Bronchial epithelial cell (primary cell): ENCODE measurements at regions not wholly inside any gene's neighbourhood (a gene's known extent, or its start where the extent isn't known, plus 50 kb on each side); places are given as distances from the start of the nearest gene placed in this dataset.
A peak's percentile ranks its signal among the peaks of the same experiment; 100 is the strongest.

ENCODE experiments used
- DNase-seq: peaks from one replicate; pipeline ENCODE4 v3.0.0-alpha.2; 2010; ENCODE audit warnings: low read depth
- FAIRE-seq: peaks from 2 replicates; lab custom pipeline; 2011; peaks lifted over from hg19 to GRCh38; lab: Jason Lieb, UNC
- H3K27me3 ChIP-seq: 2 replicates; pipeline ENCODE4 v1.5.1; 2011; ENCODE audit warnings: low read length; ENCODE audit not compliant: control insufficient read depth, insufficient read depth
- H3K36me3 ChIP-seq: 2 replicates; pipeline ENCODE4 v1.5.1; 2011; ENCODE audit warnings: low read length; ENCODE audit not compliant: control insufficient read depth, insufficient read depth
- H3K4me3 ChIP-seq: 2 replicates; pipeline ENCODE4 v1.5.1; 2011; ENCODE audit warnings: mild to moderate bottlenecking, low read depth, low read length, control low read depth
- TF ChIP-seq, protein P1 (sequence below): IDR thresholded peaks from 2 replicates; pipeline ENCODE4 v1.5.1; 2011; ENCODE audit warnings: mild to moderate bottlenecking, moderate library complexity, low read length, control low read depth, inconsistent platforms; ENCODE audit not compliant: insufficient read depth, severe bottlenecking

DNA sequence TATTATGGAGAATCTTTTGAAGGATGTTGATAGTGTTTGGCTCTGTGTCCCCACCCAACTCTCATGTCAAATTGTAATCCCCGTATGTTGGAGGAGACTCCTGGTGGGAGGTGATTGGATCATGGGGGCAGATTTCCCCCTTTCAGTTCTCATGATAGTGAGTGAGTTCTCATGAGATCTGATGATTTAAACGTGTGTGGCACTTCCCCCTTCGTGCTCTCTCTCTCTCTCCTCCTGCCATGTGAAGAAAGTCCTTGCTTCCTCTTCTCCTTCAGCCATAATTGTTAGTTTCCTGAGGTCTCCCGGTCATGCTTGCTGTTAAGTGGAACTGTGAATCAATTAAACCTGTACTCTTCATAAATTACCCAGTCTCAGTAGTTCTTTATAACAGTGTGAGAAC lies 166.1 kb upstream of the NUDT6 start:
- TF ChIP-seq, protein P1, sequence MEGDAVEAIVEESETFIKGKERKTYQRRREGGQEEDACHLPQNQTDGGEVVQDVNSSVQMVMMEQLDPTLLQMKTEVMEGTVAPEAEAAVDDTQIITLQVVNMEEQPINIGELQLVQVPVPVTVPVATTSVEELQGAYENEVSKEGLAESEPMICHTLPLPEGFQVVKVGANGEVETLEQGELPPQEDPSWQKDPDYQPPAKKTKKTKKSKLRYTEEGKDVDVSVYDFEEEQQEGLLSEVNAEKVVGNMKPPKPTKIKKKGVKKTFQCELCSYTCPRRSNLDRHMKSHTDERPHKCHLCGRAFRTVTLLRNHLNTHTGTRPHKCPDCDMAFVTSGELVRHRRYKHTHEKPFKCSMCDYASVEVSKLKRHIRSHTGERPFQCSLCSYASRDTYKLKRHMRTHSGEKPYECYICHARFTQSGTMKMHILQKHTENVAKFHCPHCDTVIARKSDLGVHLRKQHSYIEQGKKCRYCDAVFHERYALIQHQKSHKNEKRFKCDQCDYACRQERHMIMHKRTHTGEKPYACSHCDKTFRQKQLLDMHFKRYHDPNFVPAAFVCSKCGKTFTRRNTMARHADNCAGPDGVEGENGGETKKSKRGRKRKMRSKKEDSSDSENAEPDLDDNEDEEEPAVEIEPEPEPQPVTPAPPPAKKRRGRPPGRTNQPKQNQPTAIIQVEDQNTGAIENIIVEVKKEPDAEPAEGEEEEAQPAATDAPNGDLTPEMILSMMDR, result no peak
- DNase-seq (no peak), FAIRE-seq (no peak)
- no peaks in the 10 kb centered on the region for H3K36me3 ChIP-seq
- H3K4me3 ChIP-seq, result no peak overlapping the region
- no peaks in the 10 kb centered on the region for H3K27me3 ChIP-seq

DNA sequence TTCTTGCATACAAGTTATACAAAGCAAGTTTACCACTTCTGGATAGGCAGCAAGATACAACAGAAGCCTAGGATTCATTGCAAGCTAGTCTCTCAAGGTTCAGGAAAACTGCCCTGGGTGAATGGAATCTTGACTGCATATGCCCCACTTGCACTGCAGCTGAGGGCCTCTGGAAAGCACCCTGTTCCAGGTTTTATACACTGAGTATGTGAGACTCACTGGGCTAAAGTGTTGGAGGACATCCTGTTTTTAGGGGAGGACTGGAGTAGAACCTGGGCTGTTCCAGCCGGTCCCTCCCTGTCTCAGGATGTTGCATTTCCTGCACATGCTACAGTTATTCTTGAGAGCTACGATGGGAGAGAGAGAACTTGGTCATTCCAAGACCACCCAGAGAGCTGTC lies 168.5 kb upstream of the NUDT6 start:
- Histone ChIP-seq H3K27me3 (no peaks in the 10 kb centered on the region), H3K36me3 (no peaks in the 10 kb centered on the region), H3K4me3 (no peak overlapping the region)
- peak; percentile 50 for FAIRE-seq
- no peak for DNase-seq
- TF ChIP-seq, protein P1, result no peak

DNA sequence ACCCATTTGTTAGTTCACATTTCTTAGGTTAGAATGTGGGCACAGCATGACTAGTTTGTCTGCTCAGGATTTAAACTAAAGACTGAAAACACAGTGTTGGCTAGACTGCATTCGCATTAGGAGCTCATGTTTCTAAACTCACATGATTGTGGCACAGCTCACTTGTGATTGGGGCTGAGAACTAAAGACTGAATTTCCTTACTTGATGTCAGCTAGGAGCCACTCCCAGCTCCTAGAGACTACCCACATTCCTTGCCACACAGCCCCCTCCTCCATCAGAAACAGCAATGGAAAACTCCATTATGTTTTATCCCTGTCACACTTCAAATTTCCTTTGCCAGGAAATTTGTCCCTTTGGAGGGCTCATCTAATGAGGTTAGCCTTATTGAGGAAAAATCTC lies 170.2 kb upstream of the NUDT6 start:
- no peaks in the 10 kb centered on the region for H3K36me3 ChIP-seq
- no peaks in the 10 kb centered on the region for H3K27me3 ChIP-seq
- H3K4me3 ChIP-seq, result no peak overlapping the region
- TF ChIP-seq, protein P1, result no peak
- FAIRE-seq, result no peak
- DNase-seq, result no peak

DNA sequence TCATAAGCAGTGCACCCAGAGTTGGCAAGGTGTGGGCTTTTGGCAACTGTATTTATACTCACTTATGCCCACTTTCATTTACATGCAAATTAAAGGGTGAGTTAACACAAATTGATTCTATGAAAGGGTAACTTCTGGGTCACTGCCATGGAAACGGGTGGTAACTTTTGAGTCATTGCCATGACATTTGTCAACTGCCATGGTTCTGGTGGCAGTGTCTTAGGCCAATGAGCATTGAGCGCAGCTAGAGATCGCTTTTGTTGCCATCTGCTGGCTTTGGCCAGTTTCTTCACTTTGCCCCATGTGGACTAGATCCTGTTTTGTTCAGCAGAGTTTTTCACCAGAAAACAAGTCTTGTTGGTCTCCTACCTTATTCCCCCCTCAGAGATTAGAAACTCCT lies 170.8 kb upstream of the NUDT6 start:
- no peak overlapping the region for H3K4me3 ChIP-seq
- FAIRE-seq (peak; percentile 94), DNase-seq (no peak)
- H3K36me3 ChIP-seq, result no peaks in the 10 kb centered on the region
- TF ChIP-seq, protein P1, result no peak
- no peaks in the 10 kb centered on the region for H3K27me3 ChIP-seq

DNA sequence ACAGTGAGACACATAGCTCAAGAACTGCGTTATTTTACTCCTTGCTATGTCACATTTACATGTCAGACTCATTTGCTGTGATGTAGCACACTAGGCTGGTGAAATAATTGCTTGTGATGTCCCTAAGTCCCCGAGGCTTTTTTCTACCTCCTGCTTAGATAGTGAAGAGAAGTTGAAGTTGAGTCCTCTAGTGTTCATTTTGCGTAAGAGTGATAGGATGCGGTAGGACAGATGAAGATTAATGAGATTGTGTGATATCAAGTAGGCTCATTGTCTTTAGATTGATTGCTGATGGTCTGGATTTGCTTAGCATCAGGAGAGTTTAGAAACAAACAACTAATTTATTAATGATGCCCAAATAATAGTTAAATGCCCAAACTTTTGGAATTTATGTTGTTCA lies 173.6 kb upstream of the NUDT6 start:
- FAIRE-seq (no peak), DNase-seq (peak; percentile 20)
- TF ChIP-seq, protein P1, result peak; percentile 25
- no peaks in the 10 kb centered on the region for H3K36me3 ChIP-seq
- no peaks in the 10 kb centered on the region for H3K27me3 ChIP-seq
- H3K4me3 ChIP-seq, result no peak overlapping the region

DNA sequence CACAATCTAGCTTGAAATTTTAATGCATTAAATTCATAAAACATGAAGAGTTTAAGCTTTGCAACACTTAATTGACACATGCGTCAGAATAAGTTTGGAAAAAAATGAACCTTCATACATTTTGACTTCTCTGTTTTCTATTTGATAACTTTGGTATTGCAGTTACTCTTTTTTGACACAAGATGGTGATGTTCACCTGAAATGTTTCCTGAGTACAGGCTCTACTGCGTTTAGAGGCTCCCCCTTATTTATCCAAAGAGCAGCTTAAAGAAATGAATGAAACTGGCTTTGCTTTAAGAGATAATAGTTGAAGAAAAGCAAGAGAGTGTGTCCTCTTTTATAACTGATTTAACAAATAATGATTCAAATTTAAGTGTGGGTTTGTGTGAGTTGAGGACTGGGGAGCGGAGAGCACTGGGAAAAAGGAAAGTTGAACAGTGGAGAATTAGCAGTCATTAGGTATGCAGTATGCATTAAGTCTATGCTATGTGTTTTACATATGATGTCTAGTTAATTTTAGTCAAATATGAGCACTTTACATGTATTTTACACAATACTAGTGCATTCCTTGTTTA lies 180.6 kb upstream of the NUDT6 start:
- no peak overlapping the region for H3K4me3 ChIP-seq
- no peak for FAIRE-seq
- no peaks in the 10 kb centered on the region for H3K36me3 ChIP-seq
- H3K27me3 ChIP-seq, result no peaks in the 10 kb centered on the region
- DNase-seq, result peak; percentile 46
- TF ChIP-seq, protein P1, result peak; percentile 54
